Esophagus squamous epithelium (tissue), 5 donors: ENCODE measurements at regions not wholly inside any gene's neighbourhood (a gene's known extent, or its start where the extent isn't known, plus 50 kb on each side); places are given as distances from the start of the nearest gene placed in this dataset.

Source experiments
- DNase-seq: peaks from one replicate; lab custom pipeline; 2025; lab: John Stamatoyannopoulos, UW
- H3K27ac ChIP-seq, 4 donors: fragments of 200-600 bp; sonication (generic); one replicate each; pipeline ENCODE4 v1.5.1; 2016 to 2019; ENCODE audit warnings: mild to moderate bottlenecking in 1 of 4
- H3K27me3 ChIP-seq, 4 donors: fragments of 200-600 bp; sonication (generic); 1 replicate in 3 of 4; 2 replicates in 1 of 4; pipeline versions ENCODE4 v1.5.1 to v1.6.0; 2017 to 2021; ENCODE audit warnings: antibody characterized with exemption in 1 of 4
- H3K36me3 ChIP-seq, 3 donors: fragments of 200-600 bp; sonication (generic); one replicate each; pipeline ENCODE4 v1.5.1; 2016 to 2019
- H3K4me1 ChIP-seq, 3 donors: fragments of 200-600 bp; sonication (generic); one replicate each; pipeline ENCODE4 v1.5.1; 2017 to 2019
- H3K4me3 ChIP-seq, 4 donors: fragments of 200-600 bp; sonication (generic); 1 replicate in 3 of 4; 2 replicates in 1 of 4; pipeline ENCODE4 v1.5.1; 2016 to 2019; ENCODE audit warnings: mild to moderate bottlenecking in 2 of 4, moderate library complexity in 1 of 4
- H3K9me3 ChIP-seq, 3 donors: fragments of 200-600 bp; sonication (generic); one replicate each; pipeline ENCODE4 v1.5.1; 2016 to 2019
- CTCF ChIP-seq, 6 experiments: fragments of 450-650 bp in 4 of 6; fragments of 200-600 bp in 2 of 6; sonication (generic) in 2 of 6; IDR thresholded peaks; one replicate each; pipeline ENCODE4 v1.5.1; 2016 to 2019; ENCODE audit warnings: antibody characterized with exemption in 6 of 6, mild to moderate bottlenecking in 4 of 6, moderate library complexity in 4 of 6
- POLR2A ChIP-seq, 4 donors: fragments of 450-650 bp; IDR thresholded peaks; one replicate each; pipeline ENCODE4 v1.6.1; 2017; ENCODE audit warnings: antibody characterized with exemption in 4 of 4, mild to moderate bottlenecking in 4 of 4, moderate library complexity in 3 of 4
- WGBS, 2 donors: methylation state at CpG; one replicate each; pipeline ENCODE4 v1.1.5; 2018; 5-methylcytosine and 5-hydroxymethylcytosine counted together
- intact Hi-C: fragments of 100-400 bp; cut with DNase I; formaldehyde crosslinking; loops from one replicate; pipeline ENCODE4 v1.15.0; 2022
- donor health status: DM: yes; HTN: yes; CAD: no.

GRCh38 chr6:1552296-1552761 lies 57.4 kb upstream of the FOXC1 start:
- no peak for DNase-seq
- Histone ChIP-seq H3K4me1 (peaks cover 0 to 17% (median 5%) of the 10 kb centered on the region in 3 donors), H3K4me3 (no peak overlapping the region), H3K27me3 (peaks cover 0 to 5% (median 0%) of the 10 kb centered on the region in 4 donors), H3K27ac (no peak overlapping the region), H3K9me3 (no peaks in the 10 kb centered on the region), H3K36me3 (peaks cover 0 to 14% (median 0%) of the 10 kb centered on the region in 3 donors)
- 72 to 74% methylated on average over 4 of the region's 4 CpGs for WGBS, 2 donors
- TF ChIP-seq POLR2A (IDR thresholded peaks at IDR 0.05), result no peak
- TF ChIP-seq CTCF (IDR thresholded peaks at IDR 0.05), result peak in 2 of 6 experiments; percentile 21 to 43
- intact Hi-C loops, result no loop called here

DNA sequence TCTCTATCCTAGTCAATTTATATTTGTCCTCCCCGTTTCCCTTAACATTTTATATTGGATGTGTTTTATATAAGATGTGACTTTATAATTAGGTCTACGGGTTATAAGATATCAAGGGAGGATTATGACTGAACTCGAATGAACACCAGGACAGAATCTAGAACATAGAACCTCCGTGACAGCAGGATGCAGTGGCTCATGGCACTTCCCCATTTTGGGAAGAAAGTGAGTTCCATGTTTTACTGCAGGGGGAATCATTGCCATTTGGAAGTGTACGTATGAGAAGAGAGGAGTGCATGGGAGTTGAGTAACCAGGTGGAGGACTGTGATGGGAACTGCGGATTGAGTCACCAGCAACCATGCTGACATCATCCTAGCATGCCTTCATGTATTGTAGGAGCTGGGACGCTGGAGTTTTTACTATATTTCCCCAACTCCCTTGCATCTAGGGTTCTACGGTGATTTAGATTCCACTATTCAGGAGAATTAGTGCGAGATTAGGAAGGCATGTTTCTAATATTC lies 56.1 kb upstream of the FOXC1 start:
- peaks cover 0 to 3% (median 0%) of the 10 kb centered on the region in 3 donors for H3K36me3 ChIP-seq
- no peaks in the 10 kb centered on the region for H3K9me3 ChIP-seq
- 85 to 86% methylated on average over 9 of the region's 9 CpGs for WGBS, 2 donors
- H3K4me1 ChIP-seq, result peaks cover 0 to 17% (median 5%) of the 10 kb centered on the region in 3 donors
- H3K4me3 ChIP-seq, result peak overlapping the region in 1 of 4 donors; percentile 79
- TF ChIP-seq POLR2A (IDR thresholded peaks at IDR 0.05), result no peak
- TF ChIP-seq CTCF (IDR thresholded peaks at IDR 0.05), result no peak
- intact Hi-C loops, result no loop called here
- DNase-seq, result no peak
- no peak overlapping the region for H3K27ac ChIP-seq
- H3K27me3 ChIP-seq, result peaks cover 0 to 5% (median 0%) of the 10 kb centered on the region in 4 donors

- H3K27ac ChIP-seq, result peak overlapping the region in 1 of 4 donors; percentile 79
- no peaks in the 10 kb centered on the region for H3K36me3 ChIP-seq
- no peaks in the 10 kb centered on the region for H3K9me3 ChIP-seq
- DNase-seq, result no peak
- peaks cover 0 to 17% (median 5%) of the 10 kb centered on the region in 3 donors for H3K4me1 ChIP-seq
- peak overlapping the region in 3 of 4 donors; percentile 62 to 79 (median 63) for H3K4me3 ChIP-seq
- WGBS, 2 donors, result 75 to 76% methylated on average over 7 to 8 of the region's 8 CpGs
- TF ChIP-seq CTCF (IDR thresholded peaks at IDR 0.05), result no peak
- intact Hi-C loops, result no loop called here
- peaks cover 0 to 5% (median 0%) of the 10 kb centered on the region in 4 donors for H3K27me3 ChIP-seq
Measured at GRCh38 chr6:1554141-1554475, 55.6 kb upstream of the FOXC1 start.

DNA sequence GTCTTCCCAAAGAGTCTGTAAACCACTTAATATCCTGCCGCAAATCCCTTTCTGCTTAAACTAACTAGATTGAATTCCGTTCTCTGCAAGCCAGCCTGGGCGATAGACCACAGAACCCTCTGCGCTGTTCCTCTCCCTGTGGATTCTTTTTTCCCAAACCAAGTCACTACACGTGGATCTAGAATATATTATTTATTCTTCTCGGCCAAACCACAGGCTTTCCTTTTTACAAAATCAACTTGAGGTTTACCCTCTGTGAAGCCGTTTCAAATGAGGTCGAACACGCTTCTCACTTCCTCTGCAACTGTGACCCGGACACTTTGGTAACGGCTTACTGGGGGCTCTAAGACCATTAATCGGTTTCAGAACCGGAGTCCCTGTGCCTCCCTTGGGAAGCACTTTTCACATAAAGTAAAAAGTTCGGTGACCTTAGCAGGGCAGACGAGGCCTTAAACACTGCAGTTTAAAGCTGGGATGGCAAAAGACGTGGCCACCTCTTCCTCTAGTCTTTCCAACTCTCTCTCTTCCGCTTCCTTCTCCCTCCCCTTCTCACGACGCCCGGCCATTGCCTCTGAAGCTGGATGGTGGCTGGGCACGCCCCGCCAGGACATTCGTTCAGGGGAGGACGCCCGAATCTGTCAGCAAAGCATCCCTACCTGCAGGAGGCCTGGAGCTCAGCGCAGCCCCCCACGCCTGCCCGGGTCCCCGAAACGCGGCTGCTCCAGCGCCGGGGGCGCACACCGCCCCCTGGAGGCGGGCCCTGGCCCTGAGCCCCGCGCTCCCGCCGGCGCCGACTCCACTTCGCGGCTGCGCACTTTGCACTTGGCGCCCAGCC lies 55.0 kb upstream of the FOXC1 start:
- Histone ChIP-seq H3K4me3 (peak overlapping the region; percentile 49 to 79 (median 62)), H3K9me3 (no peaks in the 10 kb centered on the region), H3K27ac (peak overlapping the region; percentile 78 to 79 (median 79)), H3K4me1 (peaks cover 0 to 17% (median 5%) of the 10 kb centered on the region in 3 donors), H3K36me3 (no peaks in the 10 kb centered on the region), H3K27me3 (peaks cover 0 to 5% (median 0%) of the 10 kb centered on the region in 4 donors)
- TF ChIP-seq POLR2A (IDR thresholded peaks at IDR 0.05) (peak in 1 of 4 donors; percentile 38), CTCF (IDR thresholded peaks at IDR 0.05) (peak; percentile 68 to 91 (median 82))
- intact Hi-C loops, result no loop called here
- no peak for DNase-seq
- WGBS, 2 donors, result 24 to 32% methylated on average over 19 to 20 of the region's 46 CpGs

GRCh38 chr6:1558388-1558787 lies 51.3 kb upstream of the FOXC1 start:
- intact Hi-C loops, result no loop called here
- TF ChIP-seq POLR2A (IDR thresholded peaks at IDR 0.05), result no peak
- no peak for TF ChIP-seq CTCF (IDR thresholded peaks at IDR 0.05)
- WGBS, 2 donors, result 82 to 86% methylated on average over 11 of the region's 11 CpGs

More at GRCh38 chr6:1558388-1558787, 51.3 kb upstream of the FOXC1 start:
- H3K4me1 ChIP-seq, result peaks cover 0 to 10% (median 5%) of the 10 kb centered on the region in 3 donors
- H3K4me3 ChIP-seq, result no peak overlapping the region
- peaks cover 0 to 9% (median 0%) of the 10 kb centered on the region in 4 donors for H3K27me3 ChIP-seq
- no peak for DNase-seq
- no peaks in the 10 kb centered on the region for H3K36me3 ChIP-seq
- no peak overlapping the region for H3K27ac ChIP-seq
- H3K9me3 ChIP-seq, result no peaks in the 10 kb centered on the region
